Stimulated activated naive CD8-positive, alpha-beta T cell treated with anti-CD3 and anti-CD28 coated beads, Interleukin-15, Interleukin-2, amounts not matched to agents 100 ng/mL and 50 ng/mL, for 24 hours (primary cell): ENCODE measurements at regions not wholly inside any gene's neighbourhood (a gene's known extent, or its start where the extent isn't known, plus 50 kb on each side); places are given as distances from the start of the nearest gene placed in this dataset.
"Not testable (repeated sequence)": the region's sequence is repeated elsewhere in the genome, so short reads cannot be mapped to it uniquely, and the experiment has no call there.

ENCODE experiments used
- H3K27ac Mint-ChIP-seq: one replicate; pipeline ENCODE4 v1.8.0; 2021; ENCODE audit warnings: mild to moderate bottlenecking, mixed read lengths
- H3K27me3 Mint-ChIP-seq: one replicate; pipeline ENCODE4 v1.8.0; 2021; ENCODE audit warnings: mixed read lengths
- H3K36me3 Mint-ChIP-seq: one replicate; pipeline ENCODE4 v1.8.0; 2021; ENCODE audit warnings: low read depth, mixed read lengths
- H3K4me1 Mint-ChIP-seq: one replicate; pipeline ENCODE4 v1.8.0; 2021; ENCODE audit warnings: low read depth, mixed read lengths
- H3K4me3 Mint-ChIP-seq: one replicate; pipeline ENCODE4 v1.8.0; 2021; ENCODE audit warnings: mild to moderate bottlenecking, mixed read lengths
- H3K9me3 Mint-ChIP-seq: one replicate; pipeline ENCODE4 v1.8.0; 2021; ENCODE audit warnings: mixed read lengths

GRCh38 chr14:71240866-71241520 lies 333.7 kb downstream of the PCNX1 start:
- Mint-ChIP-seq H3K4me3 (no peak overlapping the region), H3K27me3 (no peaks in the 10 kb centered on the region), H3K36me3 (no peaks in the 10 kb centered on the region), H3K27ac (no peak overlapping the region), H3K4me1 (peaks cover 35% of the 10 kb centered on the region), H3K9me3 (no peaks in the 10 kb centered on the region)

DNA sequence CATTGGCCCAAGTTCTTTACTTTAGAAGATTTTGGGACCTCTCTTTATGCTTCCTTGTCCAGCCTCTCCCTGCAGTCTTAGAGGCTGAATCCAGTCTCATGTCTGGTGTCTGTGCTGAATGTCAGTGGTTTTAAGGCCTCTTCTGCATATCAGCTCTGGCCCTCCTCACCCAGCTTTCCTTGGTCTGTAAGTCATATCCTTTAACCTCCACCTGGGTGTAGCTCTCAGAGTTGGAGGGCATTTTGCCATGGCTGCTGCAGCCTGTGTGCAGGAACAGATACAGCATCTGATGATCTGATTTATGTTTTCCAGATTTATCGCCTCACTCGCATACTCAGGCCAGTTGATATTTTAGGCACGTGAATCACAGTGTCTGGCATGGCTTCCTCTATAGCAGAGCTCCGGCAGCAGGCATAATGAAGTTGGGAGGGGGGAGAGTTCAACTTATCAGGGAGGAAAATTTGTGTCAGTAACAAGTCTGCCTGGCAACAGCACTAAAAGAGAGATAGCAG lies 335.0 kb downstream of the PCNX1 start:
- no peak overlapping the region for H3K4me3 Mint-ChIP-seq
- H3K27me3 Mint-ChIP-seq, result no peaks in the 10 kb centered on the region
- H3K9me3 Mint-ChIP-seq, result peaks cover 4% of the 10 kb centered on the region
- peaks cover 48% of the 10 kb centered on the region for H3K4me1 Mint-ChIP-seq
- H3K36me3 Mint-ChIP-seq, result peaks cover 4% of the 10 kb centered on the region
- H3K27ac Mint-ChIP-seq, result no peak overlapping the region

- Mint-ChIP-seq H3K36me3 (peaks cover 10% of the 10 kb centered on the region), H3K9me3 (peaks cover 9% of the 10 kb centered on the region), H3K27ac (no peak overlapping the region), H3K4me1 (peaks cover 49% of the 10 kb centered on the region), H3K4me3 (no peak overlapping the region), H3K27me3 (no peaks in the 10 kb centered on the region)
These were observed 336.4 kb downstream of the PCNX1 start for GRCh38 chr14:71243697-71244096.

- H3K4me1 Mint-ChIP-seq, result peaks cover 49% of the 10 kb centered on the region
- H3K36me3 Mint-ChIP-seq, result peaks cover 10% of the 10 kb centered on the region
- H3K27ac Mint-ChIP-seq, result no peak overlapping the region
- no peaks in the 10 kb centered on the region for H3K27me3 Mint-ChIP-seq
- no peak overlapping the region for H3K4me3 Mint-ChIP-seq
- peaks cover 9% of the 10 kb centered on the region for H3K9me3 Mint-ChIP-seq
These were observed 337.1 kb downstream of the PCNX1 start for GRCh38 chr14:71244341-71244740.

DNA sequence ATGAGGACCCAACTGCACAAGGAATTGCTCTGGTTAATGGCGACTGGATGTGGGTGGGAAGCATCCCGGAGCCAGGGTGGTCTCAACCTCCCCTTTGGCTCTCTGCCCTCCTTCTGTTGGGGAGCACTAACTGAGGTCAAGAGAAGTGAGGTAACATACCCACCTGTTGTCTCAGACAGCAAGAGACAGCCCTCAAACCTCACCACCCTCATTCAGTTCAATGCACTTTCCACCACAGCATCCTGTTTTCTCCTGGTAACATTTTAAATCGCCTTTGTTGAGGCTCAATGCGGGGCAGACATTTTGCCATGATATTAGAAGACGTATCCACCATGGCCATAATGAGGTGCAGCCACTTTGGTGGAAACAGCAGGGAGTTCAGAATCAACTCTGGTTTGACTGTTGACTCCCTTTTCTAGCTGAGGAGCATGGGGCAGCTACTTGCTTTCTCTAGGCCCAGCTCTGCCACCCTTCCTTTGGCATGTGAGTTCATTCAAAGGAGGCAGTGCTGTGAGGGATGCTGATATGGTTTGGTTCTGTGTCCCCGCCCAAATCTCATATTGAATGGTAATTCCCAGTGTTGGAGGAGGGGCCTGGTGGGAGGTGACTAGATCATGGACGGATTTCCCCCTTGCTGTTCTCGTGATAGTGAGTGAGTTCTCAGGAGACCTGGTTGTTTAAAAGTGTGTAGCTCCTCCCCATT lies 338.6 kb downstream of the PCNX1 start:
- H3K27me3 Mint-ChIP-seq, result no peaks in the 10 kb centered on the region
- H3K4me1 Mint-ChIP-seq, result peaks cover 45% of the 10 kb centered on the region
- H3K9me3 Mint-ChIP-seq, result peaks cover 9% of the 10 kb centered on the region
- no peak overlapping the region for H3K27ac Mint-ChIP-seq
- H3K36me3 Mint-ChIP-seq, result peaks cover 10% of the 10 kb centered on the region
- no peak overlapping the region for H3K4me3 Mint-ChIP-seq

GRCh38 chr14:71246539-71246938 lies 339.3 kb downstream of the PCNX1 start:
- H3K36me3 Mint-ChIP-seq, result peaks cover 10% of the 10 kb centered on the region
- no peak overlapping the region for H3K27ac Mint-ChIP-seq
- H3K4me1 Mint-ChIP-seq, result peaks cover 40% of the 10 kb centered on the region
- H3K9me3 Mint-ChIP-seq, result peaks cover 9% of the 10 kb centered on the region
- H3K4me3 Mint-ChIP-seq, result no peak overlapping the region
- H3K27me3 Mint-ChIP-seq, result no peaks in the 10 kb centered on the region

GRCh38 chr14:71247106-71247505 lies 339.8 kb downstream of the PCNX1 start:
- peaks cover 10% of the 10 kb centered on the region for H3K36me3 Mint-ChIP-seq
- no peak overlapping the region for H3K27ac Mint-ChIP-seq
- peaks cover 35% of the 10 kb centered on the region for H3K4me1 Mint-ChIP-seq
- H3K27me3 Mint-ChIP-seq, result no peaks in the 10 kb centered on the region
- no peak overlapping the region for H3K4me3 Mint-ChIP-seq
- H3K9me3 Mint-ChIP-seq, result peaks cover 9% of the 10 kb centered on the region

DNA sequence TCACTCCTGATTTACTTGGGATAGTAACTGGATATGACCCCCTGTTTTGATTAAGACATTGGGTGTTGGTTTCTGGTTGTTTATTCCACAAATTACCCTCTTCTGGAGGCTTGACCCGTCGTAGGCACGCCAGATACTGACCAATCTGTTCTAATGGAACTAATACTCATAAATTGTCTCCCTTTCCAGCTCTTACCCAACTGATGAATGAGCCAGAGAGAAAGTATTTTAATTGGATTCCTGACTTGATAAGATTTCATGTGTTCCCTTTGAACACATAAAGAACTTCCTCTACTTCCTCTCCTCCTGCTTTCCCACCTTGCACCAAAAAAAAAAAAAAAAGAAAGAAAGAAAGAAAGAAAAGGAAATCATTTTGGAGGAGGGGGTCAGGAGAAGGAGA lies 340.9 kb downstream of the PCNX1 start:
- no peak overlapping the region for H3K4me3 Mint-ChIP-seq
- H3K27ac Mint-ChIP-seq, result no peak overlapping the region
- peaks cover 9% of the 10 kb centered on the region for H3K9me3 Mint-ChIP-seq
- peaks cover 28% of the 10 kb centered on the region for H3K4me1 Mint-ChIP-seq
- no peaks in the 10 kb centered on the region for H3K27me3 Mint-ChIP-seq
- peaks cover 10% of the 10 kb centered on the region for H3K36me3 Mint-ChIP-seq

DNA sequence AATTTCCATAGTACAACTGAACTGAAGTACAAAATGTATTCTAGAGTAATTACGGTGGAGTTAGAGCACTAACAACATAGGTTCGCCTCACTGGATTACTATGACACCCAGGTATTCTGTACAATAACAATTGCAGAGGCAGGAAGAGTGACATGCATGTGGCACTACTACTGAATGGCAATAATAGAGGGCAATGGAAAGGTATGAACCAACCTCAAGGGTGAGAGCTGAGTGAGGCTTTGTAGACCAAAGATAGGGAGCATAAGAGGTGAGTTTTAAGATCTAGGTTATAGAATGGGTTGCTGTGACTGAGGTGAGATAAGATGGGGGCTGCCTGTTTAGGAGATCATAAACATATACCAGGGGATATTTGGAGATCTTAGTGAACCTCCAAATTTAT lies 343.1 kb downstream of the PCNX1 start:
- Mint-ChIP-seq H3K4me1 (peaks cover 27% of the 10 kb centered on the region), H3K27ac (no peak overlapping the region), H3K4me3 (no peak overlapping the region), H3K9me3 (peaks cover 17% of the 10 kb centered on the region), H3K36me3 (peaks cover 10% of the 10 kb centered on the region), H3K27me3 (no peaks in the 10 kb centered on the region)

- H3K4me1 Mint-ChIP-seq, result peaks cover 23% of the 10 kb centered on the region
- H3K4me3 Mint-ChIP-seq, result no peak overlapping the region
- no peak overlapping the region for H3K27ac Mint-ChIP-seq
- H3K36me3 Mint-ChIP-seq, result peaks cover 10% of the 10 kb centered on the region
- H3K9me3 Mint-ChIP-seq, result peaks cover 17% of the 10 kb centered on the region
- H3K27me3 Mint-ChIP-seq, result peaks cover 2% of the 10 kb centered on the region
These were observed 343.5 kb downstream of the PCNX1 start for GRCh38 chr14:71250791-71251190.

DNA sequence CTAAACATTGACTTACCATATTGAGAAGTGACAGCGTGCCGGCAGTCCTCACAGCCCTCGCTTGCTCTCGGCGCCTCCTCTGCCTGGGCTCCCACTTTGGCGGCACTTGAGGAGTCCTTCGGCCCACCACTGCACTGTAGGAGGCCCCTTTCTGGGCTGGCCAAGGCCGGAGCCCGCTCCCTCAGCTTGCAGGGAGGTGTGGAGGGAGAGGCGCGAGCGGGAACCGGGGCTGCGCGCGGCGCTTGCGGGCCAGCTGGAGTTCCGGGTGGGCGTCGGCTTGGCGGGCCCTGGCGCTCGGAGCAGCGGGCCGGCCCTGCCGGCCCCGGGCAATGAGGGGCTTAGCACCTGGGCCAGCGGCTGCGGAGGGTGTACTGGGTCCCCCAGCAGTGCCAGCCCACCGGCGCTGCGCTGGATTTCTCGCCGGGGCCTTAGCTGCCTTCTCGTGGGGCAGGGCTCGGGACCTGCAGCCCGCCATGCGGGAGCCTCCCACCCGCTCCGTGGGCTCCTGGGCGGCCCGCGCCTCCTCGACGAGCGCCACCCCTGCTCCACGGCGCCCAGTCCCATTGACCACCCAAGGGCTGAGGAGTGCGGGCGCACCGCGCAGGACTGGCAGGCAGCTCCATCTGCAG lies 346.9 kb downstream of the PCNX1 start:
- peaks cover 22% of the 10 kb centered on the region for H3K9me3 Mint-ChIP-seq
- H3K27ac Mint-ChIP-seq, H3K27me3 Mint-ChIP-seq, H3K4me1 Mint-ChIP-seq, H3K36me3 Mint-ChIP-seq: not testable (repeated sequence)
- H3K4me3 Mint-ChIP-seq, result peak overlapping the region; percentile 36

DNA sequence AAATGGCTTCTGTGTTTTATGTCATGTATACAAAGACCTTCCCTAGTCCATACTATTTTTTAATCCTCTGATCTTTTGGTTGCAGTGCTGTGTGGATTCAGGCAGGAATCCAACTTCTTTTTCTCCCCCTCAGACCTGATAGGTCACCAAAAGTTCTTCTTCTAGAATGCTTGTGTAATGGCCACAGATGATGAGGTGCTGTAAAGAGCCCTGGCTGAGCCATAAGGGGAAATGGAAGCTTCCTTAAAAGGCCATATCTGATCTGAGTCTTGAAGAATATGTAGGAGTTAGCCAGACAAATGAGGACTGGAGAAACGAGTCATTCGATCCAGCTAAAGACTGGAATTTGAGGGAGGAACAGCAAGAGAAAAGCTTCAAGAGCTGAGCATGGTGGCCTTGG lies 353.9 kb downstream of the PCNX1 start:
- H3K36me3 Mint-ChIP-seq, result peaks cover 13% of the 10 kb centered on the region

GRCh38 chr14:71262441-71262840 lies 355.2 kb downstream of the PCNX1 start:
- Mint-ChIP-seq H3K27ac (no peak overlapping the region), H3K4me1 (peaks cover 24% of the 10 kb centered on the region), H3K27me3 (no peaks in the 10 kb centered on the region), H3K9me3 (peaks cover 38% of the 10 kb centered on the region), H3K4me3 (no peak overlapping the region), H3K36me3 (peaks cover 13% of the 10 kb centered on the region)

More for the DNA sequence above, 353.9 kb downstream of the PCNX1 start:
- Mint-ChIP-seq H3K27me3 (no peaks in the 10 kb centered on the region), H3K4me1 (peaks cover 14% of the 10 kb centered on the region), H3K9me3 (peaks cover 41% of the 10 kb centered on the region), H3K4me3 (no peak overlapping the region), H3K27ac (no peak overlapping the region)

DNA sequence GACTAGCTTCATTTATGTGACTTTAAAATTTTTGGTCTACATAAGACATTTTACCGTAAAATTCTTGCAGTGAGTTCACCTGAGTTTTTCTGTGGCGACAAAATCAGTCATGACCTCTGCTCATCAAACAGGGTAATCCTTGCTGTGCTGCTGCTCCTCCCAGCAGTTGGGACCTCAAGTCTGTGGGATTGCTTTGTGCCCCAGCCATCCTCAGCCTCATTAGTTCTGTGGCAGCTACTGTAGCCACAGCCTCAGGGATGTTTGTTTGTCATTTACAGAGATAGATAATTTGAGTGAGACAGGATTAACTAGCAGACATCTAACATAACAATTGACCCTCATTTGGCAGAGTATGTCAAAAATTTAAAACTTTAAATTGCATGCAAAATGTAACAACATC lies 357.0 kb downstream of the PCNX1 start:
- Mint-ChIP-seq H3K4me3 (no peak overlapping the region), H3K36me3 (peaks cover 14% of the 10 kb centered on the region), H3K27me3 (no peaks in the 10 kb centered on the region), H3K4me1 (peaks cover 33% of the 10 kb centered on the region), H3K27ac (no peak overlapping the region), H3K9me3 (peaks cover 34% of the 10 kb centered on the region)

GRCh38 chr14:71267007-71267513 lies 359.8 kb downstream of the PCNX1 start:
- H3K27ac Mint-ChIP-seq, result peak overlapping the region; percentile 81
- H3K4me1 Mint-ChIP-seq, result peaks cover 45% of the 10 kb centered on the region
- peaks cover 28% of the 10 kb centered on the region for H3K9me3 Mint-ChIP-seq
- H3K36me3 Mint-ChIP-seq, result peaks cover 16% of the 10 kb centered on the region
- peaks cover 1% of the 10 kb centered on the region for H3K27me3 Mint-ChIP-seq
- H3K4me3 Mint-ChIP-seq, result peak overlapping the region; percentile 61
